Body of pancreas (tissue), 4 donors: ENCODE measurements at regions not wholly inside any gene's neighbourhood (a gene's known extent, or its start where the extent isn't known, plus 50 kb on each side); places are given as distances from the start of the nearest gene placed in this dataset.
A peak's percentile ranks its signal among the peaks of the same experiment; 100 is the strongest.

Source experiments
- ATAC-seq: fragments of 150-250 bp; one replicate; pipeline ENCODE4 v1.9.1; 2016
- DNase-seq, 4 donors: peaks; one replicate each; pipeline ENCODE4 v3.0.0-alpha.2; 2019
- H3K27ac ChIP-seq, 4 donors: fragments of 200-600 bp; sonication (generic); 1 replicate in 3 of 4; 2 replicates in 1 of 4; pipeline versions ENCODE4 v1.5.1 to v1.6.1; 2016 to 2019; ENCODE audit warnings: mild to moderate bottlenecking in 1 of 4, mixed read lengths in 1 of 4, moderate library complexity in 1 of 4
- H3K27me3 ChIP-seq, 2 donors: fragments of 200-600 bp; sonication (generic); one replicate each; pipeline ENCODE4 v1.6.0; 2016; ENCODE audit warnings: mild to moderate bottlenecking in 1 of 2
- H3K36me3 ChIP-seq, 2 donors: fragments of 200-600 bp; sonication (generic); replicated peaks in 1 of 2; 2 replicates each; pipeline ENCODE4 v1.5.1; 2016; ENCODE audit warnings: low read depth in 2 of 2; ENCODE audit not compliant: insufficient read depth in 1 of 2
- H3K4me1 ChIP-seq: fragments of 200-600 bp; sonication (generic); one replicate; pipeline ENCODE4 v1.6.0; 2016
- H3K4me3 ChIP-seq, 2 donors: fragments of 200-600 bp; sonication (generic); 1 replicate in 1 of 2; 2 replicates in 1 of 2; pipeline ENCODE4 v1.5.1; 2016 to 2019
- H3K9me3 ChIP-seq, 3 donors: fragments of 200-600 bp; sonication (generic); 1 replicate in 2 of 3; 2 replicates in 1 of 3; pipeline ENCODE4 v1.5.1; 2016
- POLR2A ChIP-seq, 3 donors: fragments of 450-650 bp; IDR thresholded peaks; one replicate each; pipeline ENCODE4 v1.6.1; 2016; ENCODE audit warnings: antibody characterized with exemption in 3 of 3, mild to moderate bottlenecking in 2 of 3
- WGBS, 2 donors: methylation state at CpG; one replicate each; pipeline ENCODE4 v1.1.5; 2017; 5-methylcytosine and 5-hydroxymethylcytosine counted together
- intact Hi-C: fragments of 100-400 bp; cut with DNase I; formaldehyde crosslinking; loops from one replicate; pipeline ENCODE4 v1.15.1; 2023
- TF ChIP-seq, protein P1 (sequence below), 7 experiments: fragments of 450-650 bp in 4 of 7; fragments of 200-600 bp in 3 of 7; sonication (generic) in 3 of 7; IDR thresholded peaks; one replicate each; pipeline ENCODE4 v1.5.1; 2016 to 2019; ENCODE audit warnings: antibody characterized with exemption in 7 of 7

DNA sequence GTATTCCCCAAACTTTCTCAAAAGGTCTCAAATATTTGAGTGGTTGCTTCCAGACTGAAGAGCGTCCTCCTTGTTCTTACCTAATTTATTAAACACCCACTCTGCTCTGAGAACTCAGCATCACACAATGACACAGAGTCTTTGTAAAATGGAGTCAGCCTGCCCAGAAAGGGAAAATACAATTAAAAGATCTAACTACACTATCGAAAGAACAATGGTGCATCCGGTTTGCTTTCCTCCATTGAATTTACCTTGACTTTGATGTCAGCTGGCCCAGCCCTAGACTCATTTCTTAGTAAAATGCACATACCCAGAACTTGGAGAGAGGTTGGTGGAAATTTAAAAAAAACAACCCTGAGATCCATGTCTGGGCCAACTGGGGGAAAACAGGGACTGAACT is 120.7 kb upstream of the SERP2 start:
- Histone ChIP-seq H3K4me1 (peaks cover 21% of the 10 kb centered on the region), H3K9me3 (no peaks in the 10 kb centered on the region), H3K27me3 (no peaks in the 10 kb centered on the region), H3K36me3 (no peaks in the 10 kb centered on the region), H3K4me3 (no peak overlapping the region), H3K27ac (no peak overlapping the region)
- ATAC-seq (no peak), DNase-seq (no peak)
- WGBS, 2 donors: 84 to 89% methylated on average over 3 of the region's 3 CpGs
- intact Hi-C loops: no loop called here
- no peak for TF ChIP-seq POLR2A (IDR thresholded peaks at IDR 0.05)
- TF ChIP-seq, protein P1, sequence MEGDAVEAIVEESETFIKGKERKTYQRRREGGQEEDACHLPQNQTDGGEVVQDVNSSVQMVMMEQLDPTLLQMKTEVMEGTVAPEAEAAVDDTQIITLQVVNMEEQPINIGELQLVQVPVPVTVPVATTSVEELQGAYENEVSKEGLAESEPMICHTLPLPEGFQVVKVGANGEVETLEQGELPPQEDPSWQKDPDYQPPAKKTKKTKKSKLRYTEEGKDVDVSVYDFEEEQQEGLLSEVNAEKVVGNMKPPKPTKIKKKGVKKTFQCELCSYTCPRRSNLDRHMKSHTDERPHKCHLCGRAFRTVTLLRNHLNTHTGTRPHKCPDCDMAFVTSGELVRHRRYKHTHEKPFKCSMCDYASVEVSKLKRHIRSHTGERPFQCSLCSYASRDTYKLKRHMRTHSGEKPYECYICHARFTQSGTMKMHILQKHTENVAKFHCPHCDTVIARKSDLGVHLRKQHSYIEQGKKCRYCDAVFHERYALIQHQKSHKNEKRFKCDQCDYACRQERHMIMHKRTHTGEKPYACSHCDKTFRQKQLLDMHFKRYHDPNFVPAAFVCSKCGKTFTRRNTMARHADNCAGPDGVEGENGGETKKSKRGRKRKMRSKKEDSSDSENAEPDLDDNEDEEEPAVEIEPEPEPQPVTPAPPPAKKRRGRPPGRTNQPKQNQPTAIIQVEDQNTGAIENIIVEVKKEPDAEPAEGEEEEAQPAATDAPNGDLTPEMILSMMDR (IDR thresholded peaks at IDR 0.05): no peak

DNA sequence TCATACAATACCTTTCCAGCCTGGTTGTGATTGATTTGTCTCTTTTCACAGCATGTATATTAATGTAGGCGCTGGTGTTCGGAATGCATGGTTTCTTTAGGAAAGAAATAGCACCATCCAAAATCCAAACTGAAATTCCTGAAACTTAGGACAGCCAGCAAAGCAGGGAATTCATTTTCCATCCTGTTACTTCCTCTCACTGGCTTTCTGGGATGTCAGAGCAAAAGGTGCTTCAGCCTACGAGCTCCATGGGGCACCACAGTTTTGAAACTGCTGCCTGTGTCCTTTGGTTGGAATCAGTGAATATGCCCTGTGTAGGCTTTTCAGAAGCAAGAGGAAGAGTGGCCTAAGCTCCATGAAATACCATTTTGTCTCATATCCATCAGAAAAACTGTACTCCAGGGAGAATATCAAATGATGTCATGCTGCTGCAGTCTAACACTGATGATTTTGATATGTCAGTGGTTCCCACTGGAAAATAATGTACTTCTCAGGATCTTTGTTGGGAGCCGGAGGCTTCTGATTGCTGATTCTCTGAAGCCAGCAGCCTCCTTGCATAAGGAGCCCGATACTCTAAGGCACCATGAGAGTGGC is 117.8 kb upstream of the SERP2 start:
- Histone ChIP-seq H3K4me1 (peaks cover 3% of the 10 kb centered on the region), H3K36me3 (no peaks in the 10 kb centered on the region), H3K4me3 (no peak overlapping the region), H3K27me3 (no peaks in the 10 kb centered on the region), H3K9me3 (no peaks in the 10 kb centered on the region), H3K27ac (no peak overlapping the region)
- ATAC-seq: no peak
- WGBS, 2 donors: 83 to 91% methylated on average over 5 of the region's 5 CpGs
- DNase-seq: no peak
- intact Hi-C loops: no loop called here
- TF ChIP-seq, protein P1 (IDR thresholded peaks at IDR 0.05): no peak
- TF ChIP-seq POLR2A (IDR thresholded peaks at IDR 0.05): no peak

DNA sequence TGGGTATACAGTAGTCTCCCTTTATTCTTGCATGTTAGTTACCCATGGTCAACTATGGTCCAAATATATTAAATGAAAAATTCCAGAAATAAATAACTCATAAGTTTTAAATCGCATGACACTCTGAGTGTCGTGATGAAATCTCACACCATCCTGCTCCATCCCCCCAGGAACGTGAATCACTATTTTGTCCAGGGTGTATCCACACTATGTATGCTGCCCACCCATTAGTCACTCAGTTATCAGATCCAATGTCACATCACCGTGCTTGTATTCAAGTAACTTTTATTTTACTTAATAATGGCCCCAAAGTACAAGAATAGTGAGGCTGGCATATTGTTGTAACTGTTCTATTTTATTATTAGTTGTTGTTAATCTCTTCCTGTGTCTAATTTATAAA is 115.8 kb upstream of the SERP2 start:
- Histone ChIP-seq H3K27ac (no peak overlapping the region), H3K4me1 (peaks cover 3% of the 10 kb centered on the region), H3K36me3 (no peaks in the 10 kb centered on the region), H3K27me3 (no peaks in the 10 kb centered on the region), H3K9me3 (no peaks in the 10 kb centered on the region), H3K4me3 (no peak overlapping the region)
- intact Hi-C loops: no loop called here
- TF ChIP-seq, protein P1 (IDR thresholded peaks at IDR 0.05): no peak
- no peak for TF ChIP-seq POLR2A (IDR thresholded peaks at IDR 0.05)
- DNase-seq (no peak), ATAC-seq (no peak)
- WGBS, 2 donors: 88 to 95% methylated on average over 4 of the region's 4 CpGs

DNA sequence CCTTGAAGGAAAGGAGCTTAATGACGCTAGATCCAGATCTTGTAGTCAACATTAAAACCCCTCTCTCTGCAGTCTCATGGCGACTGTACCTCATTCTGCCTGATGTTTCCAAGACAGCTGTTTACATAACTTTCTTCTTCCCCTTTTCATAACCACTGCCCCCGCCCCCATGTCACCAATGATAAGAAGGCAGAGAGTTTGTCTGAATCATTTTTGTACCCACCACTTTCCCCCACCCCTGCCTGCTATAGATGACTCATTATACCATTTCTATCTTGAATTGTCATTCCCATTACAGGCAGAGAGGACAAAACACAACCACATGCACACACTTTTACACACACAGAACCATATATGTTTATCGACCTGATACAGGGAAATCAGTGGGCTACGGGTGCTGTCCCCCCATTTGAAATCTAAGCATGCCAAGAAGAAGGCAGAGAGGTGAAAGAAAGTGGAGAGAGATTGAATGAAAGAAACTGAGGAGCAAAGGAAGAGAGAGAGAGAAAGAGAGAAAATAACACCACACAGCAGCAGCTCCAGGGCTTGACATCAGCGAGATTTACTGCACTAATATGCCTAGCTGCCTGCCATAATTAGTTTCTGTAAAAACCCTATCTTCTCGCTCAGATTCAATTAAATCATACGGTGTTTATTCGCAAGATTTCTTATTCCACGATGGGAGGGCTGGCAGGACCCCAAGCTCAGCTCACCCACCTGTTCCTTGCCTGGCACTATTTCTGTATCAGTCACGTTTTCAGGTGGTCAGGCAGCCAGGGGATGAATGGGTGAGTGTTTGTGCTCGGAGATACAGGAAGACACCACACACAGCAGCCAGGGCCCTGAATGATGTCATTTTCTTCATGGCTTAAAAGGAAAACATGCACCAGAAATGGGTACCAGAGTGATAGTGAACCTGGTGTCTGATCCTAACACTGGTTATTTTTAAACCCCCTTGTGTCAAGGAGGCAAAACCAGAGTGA is 114.3 kb upstream of the SERP2 start:
- Histone ChIP-seq H3K36me3 (no peaks in the 10 kb centered on the region), H3K9me3 (no peaks in the 10 kb centered on the region), H3K4me1 (peaks cover 3% of the 10 kb centered on the region), H3K4me3 (no peak overlapping the region), H3K27ac (peak overlapping the region in 1 of 4 donors; percentile 2), H3K27me3 (no peaks in the 10 kb centered on the region)
- no peak for ATAC-seq
- TF ChIP-seq POLR2A (IDR thresholded peaks at IDR 0.05): no peak
- 46 to 73% methylated on average over 12 of the region's 12 CpGs for WGBS, 2 donors
- intact Hi-C loops: no loop called here
- peak in 2 of 4 donors; percentile 54 to 68 for DNase-seq

DNA sequence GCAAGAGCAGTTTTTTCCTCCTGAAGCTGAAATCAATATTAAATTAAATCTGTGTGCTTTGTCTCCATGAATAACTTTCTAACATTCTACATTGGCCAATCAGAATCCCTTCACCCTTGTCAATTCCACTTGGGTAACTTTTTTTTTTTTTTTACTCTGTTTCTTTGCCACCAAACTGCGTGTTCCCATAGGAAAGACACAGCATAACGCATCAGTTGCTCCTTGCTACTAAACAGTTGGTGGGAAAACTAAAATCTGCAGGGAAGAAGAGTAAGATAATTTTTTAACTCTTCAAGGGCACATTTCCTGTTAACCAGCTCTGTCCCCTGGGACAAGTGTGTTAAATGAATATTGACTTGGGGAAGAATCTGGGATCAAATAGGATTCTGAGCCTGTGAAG is 113.3 kb upstream of the SERP2 start:
- no peak overlapping the region for H3K27ac ChIP-seq

More for the DNA sequence above, 113.3 kb upstream of the SERP2 start:
- no peak for ATAC-seq
- TF ChIP-seq, protein P1 (IDR thresholded peaks at IDR 0.05): no peak
- no peak for TF ChIP-seq POLR2A (IDR thresholded peaks at IDR 0.05)
- no peak for DNase-seq
- intact Hi-C loops: no loop called here
- H3K9me3 ChIP-seq: no peaks in the 10 kb centered on the region
- H3K36me3 ChIP-seq: no peaks in the 10 kb centered on the region
- 38 to 44% methylated on average over 2 of the region's 2 CpGs for WGBS, 2 donors
- H3K4me3 ChIP-seq: no peak overlapping the region
- no peaks in the 10 kb centered on the region for H3K27me3 ChIP-seq
- H3K4me1 ChIP-seq: peaks cover 3% of the 10 kb centered on the region
